Adrenal gland (tissue), 5 donors: ENCODE measurements at regions not wholly inside any gene's neighbourhood (a gene's known extent, or its start where the extent isn't known, plus 50 kb on each side); places are given as distances from the start of the nearest gene placed in this dataset.

Experiments used
- CTCF ChIP-seq, 6 experiments: fragments of 450-650 bp in 4 of 6; fragments of 200-600 bp in 2 of 6; sonication (generic) in 1 of 6; IDR thresholded peaks; 1 replicate in 5 of 6; 2 replicates in 1 of 6; pipeline versions ENCODE4 v1.5.1 to v1.8.0; 2016 to 2021; ENCODE audit warnings: antibody characterized with exemption in 6 of 6, mild to moderate bottlenecking in 2 of 6, moderate library complexity in 1 of 6
- POLR2A ChIP-seq, 2 donors: fragments of 450-650 bp; IDR thresholded peaks; one replicate each; pipeline ENCODE4 v1.6.1; 2017; ENCODE audit warnings: antibody characterized with exemption in 2 of 2, mild to moderate bottlenecking in 2 of 2, moderate library complexity in 1 of 2
- donor health status: DM: no; HTN: no; CAD: no.

- TF ChIP-seq CTCF (IDR thresholded peaks at IDR 0.05) (no peak), POLR2A (IDR thresholded peaks at IDR 0.05) (no peak)
Observed at GRCh38 chr6:148103436-148103835, 239.2 kb upstream of the SASH1 start.
